Liver (tissue), 8 donors: ENCODE measurements at regions not wholly inside any gene's neighbourhood (a gene's known extent, or its start where the extent isn't known, plus 50 kb on each side); places are given as distances from the start of the nearest gene placed in this dataset.

Experiments
- DNase-seq: peaks from one replicate; pipeline ENCODE4 v3.0.0-alpha.2; 2017; ENCODE audit warnings: low spot score
- H3K27ac ChIP-seq, 2 donors: one replicate each; pipeline ENCODE4 v1.7.0; 2013; ENCODE audit warnings: inconsistent platforms in 2 of 2, low read length in 2 of 2, control low read depth in 1 of 2, low read depth in 1 of 2, mild to moderate bottlenecking in 1 of 2
- H3K27me3 ChIP-seq, 4 donors: one replicate each; pipeline versions ENCODE4 v1.6.1 to v1.7.0; 2013; ENCODE audit warnings: low read length in 3 of 4, inconsistent platforms in 1 of 4, mild to moderate bottlenecking in 1 of 4, moderate library complexity in 1 of 4; ENCODE audit not compliant: control insufficient read depth in 4 of 4, insufficient read depth in 4 of 4
- H3K36me3 ChIP-seq, 4 donors: one replicate each; pipeline versions ENCODE4 v1.6.1 to v1.7.0; 2013; ENCODE audit warnings: low read length in 3 of 4, mild to moderate bottlenecking in 3 of 4, low read depth in 1 of 4, moderate library complexity in 1 of 4; ENCODE audit not compliant: control insufficient read depth in 4 of 4, insufficient read depth in 3 of 4
- H3K4me1 ChIP-seq, 4 donors: one replicate each; pipeline versions ENCODE4 v1.6.1 to v1.7.0; 2013; ENCODE audit warnings: low read length in 3 of 4, mild to moderate bottlenecking in 3 of 4, moderate library complexity in 1 of 4; ENCODE audit not compliant: control insufficient read depth in 4 of 4, insufficient read depth in 4 of 4
- H3K4me3 ChIP-seq, 3 donors: one replicate each; pipeline versions ENCODE4 v1.6.1 to v1.7.0; 2013; ENCODE audit warnings: low read length in 3 of 3, control low read depth in 1 of 3, low read depth in 1 of 3, mild to moderate bottlenecking in 1 of 3
- H3K9ac ChIP-seq, 2 donors: one replicate each; pipeline ENCODE4 v1.7.0; 2013; ENCODE audit warnings: low read length in 2 of 2, mild to moderate bottlenecking in 2 of 2, moderate library complexity in 2 of 2, control low read depth in 1 of 2, low read depth in 1 of 2
- H3K9me3 ChIP-seq, 4 donors: one replicate each; pipeline versions ENCODE4 v1.6.1 to v1.7.0; 2013; ENCODE audit warnings: low read length in 3 of 4; ENCODE audit not compliant: control insufficient read depth in 4 of 4
- ATF3 ChIP-seq: IDR thresholded peaks from 2 replicates; pipeline ENCODE4 v1.6.1; 2016; ENCODE audit warnings: antibody characterized with exemption
- CTCF ChIP-seq: fragments of 150-350 bp; IDR thresholded peaks from 2 replicates; pipeline ENCODE4 v1.5.1; 2017; ENCODE audit warnings: improper control_type of control experiment, low read depth, low read length; ENCODE audit not compliant: missing input control
- EGR1 ChIP-seq, 2 donors: IDR thresholded peaks; 2 replicates each; pipeline ENCODE4 v1.6.1; 2016 to 2018; ENCODE audit warnings: antibody characterized with exemption in 2 of 2, low read depth in 2 of 2
- FOXA1 ChIP-seq: IDR thresholded peaks from 2 replicates; pipeline ENCODE4 v1.6.1; 2016; ENCODE audit warnings: antibody characterized with exemption
- FOXA2 ChIP-seq: IDR thresholded peaks from 2 replicates; pipeline ENCODE4 v1.6.1; 2016; ENCODE audit warnings: antibody characterized with exemption
- GABPA ChIP-seq, 2 donors: IDR thresholded peaks in 1 of 2; conservative IDR thresholded peaks in 1 of 2; 2 replicates each; pipeline ENCODE4 v1.6.1; 2016; ENCODE audit warnings: antibody characterized with exemption in 2 of 2, mild to moderate bottlenecking in 1 of 2, moderate library complexity in 1 of 2
- HNF4A ChIP-seq, 2 donors: conservative IDR thresholded peaks; 2 replicates each; pipeline ENCODE4 v1.6.1; 2016; ENCODE audit warnings: antibody characterized with exemption in 2 of 2, mild to moderate bottlenecking in 2 of 2
- HNF4G ChIP-seq: IDR thresholded peaks from 2 replicates; pipeline ENCODE4 v1.6.1; 2016; ENCODE audit warnings: antibody characterized with exemption
- JUND ChIP-seq, 2 donors: IDR thresholded peaks; 2 replicates each; pipeline ENCODE4 v1.6.1; 2016; ENCODE audit warnings: antibody characterized with exemption in 2 of 2
- MAX ChIP-seq: IDR thresholded peaks from 2 replicates; pipeline ENCODE4 v1.6.1; 2016; ENCODE audit warnings: antibody characterized with exemption
- NR2F2 ChIP-seq: IDR thresholded peaks from 2 replicates; pipeline ENCODE4 v1.6.1; 2016; ENCODE audit warnings: antibody characterized with exemption
- REST ChIP-seq: IDR thresholded peaks from 2 replicates; pipeline ENCODE4 v1.6.1; 2016; ENCODE audit warnings: antibody characterized with exemption, mild to moderate bottlenecking
- RXRA ChIP-seq, 2 donors: IDR thresholded peaks; 2 replicates each; pipeline ENCODE4 v1.6.1; 2017 to 2018; ENCODE audit warnings: antibody characterized with exemption in 2 of 2, mild to moderate bottlenecking in 1 of 2
- SP1 ChIP-seq: IDR thresholded peaks from 2 replicates; pipeline ENCODE4 v1.6.1; 2018; ENCODE audit warnings: antibody characterized with exemption, mild to moderate bottlenecking
- TAF1 ChIP-seq: conservative IDR thresholded peaks from 2 replicates; pipeline ENCODE4 v1.6.1; 2016; ENCODE audit warnings: antibody characterized with exemption, mild to moderate bottlenecking
- YY1 ChIP-seq: IDR thresholded peaks from 2 replicates; pipeline ENCODE4 v1.6.1; 2016; ENCODE audit warnings: antibody characterized with exemption, mild to moderate bottlenecking
- ZBTB33 ChIP-seq: IDR thresholded peaks from 2 replicates; pipeline ENCODE4 v1.6.1; 2016; ENCODE audit warnings: antibody characterized with exemption
- WGBS: extraction: QIAGEN DNeasy Blood & Tissue Kit; methylation state at CpG from one replicate; pipeline ENCODE4 v1.1.7; 2013; 5-methylcytosine and 5-hydroxymethylcytosine counted together
- donor health status: healthy.
- donor health status: healthy.
- donor health status: healthy.
- donor health status: healthy.
- donor health status: healthy.

- H3K27ac ChIP-seq, result no peak overlapping the region
- no peaks in the 10 kb centered on the region for H3K4me1 ChIP-seq
- 66% methylated on average over 21 of the region's 21 CpGs for WGBS
- H3K9me3 ChIP-seq, result peaks cover 0 to 3% (median 1%) of the 10 kb centered on the region in 4 donors
- DNase-seq, result no peak
- no peak overlapping the region for H3K4me3 ChIP-seq
- no peaks in the 10 kb centered on the region for H3K36me3 ChIP-seq
- no peak overlapping the region for H3K9ac ChIP-seq
- H3K27me3 ChIP-seq, result no peaks in the 10 kb centered on the region
- TF ChIP-seq SP1 (no peak), REST (no peak), ZBTB33 (no peak), MAX (no peak), TAF1 (no peak), HNF4G (no peak), GABPA (IDR thresholded peaks at IDR 0.05 in 1 of 2, conservative IDR thresholded peaks at IDR 0.05 in 1 of 2) (no peak), RXRA (IDR thresholded peaks at IDR 0.05) (no peak), FOXA2 (no peak), ATF3 (no peak), JUND (IDR thresholded peaks at IDR 0.05) (no peak), NR2F2 (no peak), YY1 (no peak), CTCF (no peak), FOXA1 (no peak), EGR1 (IDR thresholded peaks at IDR 0.05; ENCODE audit: low read depth in 2 of 2) (no peak), HNF4A (conservative IDR thresholded peaks at IDR 0.05) (no peak)
Measured at GRCh38 chr5:2335125-2335732, 416.2 kb downstream of the IRX2 start.
